ENCODE measurements at regions not wholly inside any gene's neighbourhood (a gene's known extent, or its start where the extent isn't known, plus 50 kb on each side); places are given as distances from the start of the nearest gene placed in this dataset.

- no peaks in the 10 kb centered on the region for H3K9me1 ChIP-seq (replicated peaks; ENCODE audit: control insufficient read depth, extremely low read depth, insufficient read depth, low read length)
- H3K27ac ChIP-seq (ENCODE audit: insufficient read depth, low read depth, low read length): no peak overlapping the region
- no peak for DNase-seq (ENCODE audit: low read depth, low spot score)
- H3K27me3 ChIP-seq (ENCODE audit: control insufficient read depth in 2 of 2, insufficient read depth in 2 of 2, low read length in 2 of 2): no peaks in the 10 kb centered on the region
- H3K4me3 ChIP-seq (replicated peaks in 1 of 3; ENCODE audit: insufficient read depth in 1 of 3, low read depth in 1 of 3, low read length in 3 of 3): no peak overlapping the region
- no peak overlapping the region for H3K9ac ChIP-seq (replicated peaks; ENCODE audit: extremely low read depth, insufficient read depth, low read length)
- H3K4me1 ChIP-seq (ENCODE audit: control insufficient read depth, extremely low read depth, insufficient read depth, low read length): no peaks in the 10 kb centered on the region
- no peak overlapping the region for H3K4me2 ChIP-seq (ENCODE audit: insufficient read depth, low read length)
- no peak for FAIRE-seq
- ChIA-PET CTCF (no interaction called here), POLR2A (no interaction called here)
- H2AFZ ChIP-seq (ENCODE audit: low read depth, low read length): no peak overlapping the region
- no peaks in the 10 kb centered on the region for H4K20me1 ChIP-seq (replicated peaks; ENCODE audit: control insufficient read depth, extremely low read depth, insufficient read depth, low read length)
- intact Hi-C loops (cut with micrococcal nuclease) (no loop called here), dilution Hi-C loops (cut with MboI; ENCODE audit: extremely low pct_ligation_motif_present, low sequenced_read_pairs) (no loop called here)
- BruUV-seq (replicated peaks): no TSS peak
- no peaks in the 10 kb centered on the region for H3K79me2 ChIP-seq (ENCODE audit: control insufficient read depth, insufficient read depth, low read length)
- peaks cover 4% of the 10 kb centered on the region for H3K9me3 ChIP-seq (replicated peaks; ENCODE audit: control insufficient read depth, insufficient read depth, low read length)
- no peaks in the 10 kb centered on the region for H3K36me3 ChIP-seq (ENCODE audit: control insufficient read depth in 2 of 2, extremely low read depth in 1 of 2, insufficient read depth in 2 of 2, low read length in 2 of 2)
- TF ChIP-seq EZH2 (IDR thresholded peaks at IDR 0.05; ENCODE audit: borderline replicate concordance, low read depth, low read length, severe bottlenecking): no peak
- no peak for TF ChIP-seq MAX (IDR thresholded peaks at IDR 0.05; ENCODE audit: insufficient read depth, insufficient read length)
- TF ChIP-seq FOS (IDR thresholded peaks at IDR 0.05; ENCODE audit: borderline replicate concordance, insufficient read depth, low read length): no peak
- TF ChIP-seq JUN (IDR thresholded peaks at IDR 0.05; ENCODE audit: borderline replicate concordance, insufficient read depth, insufficient read length, low read depth): no peak
- TF ChIP-seq MYC (IDR thresholded peaks at IDR 0.05; ENCODE audit: low read depth, low read length): no peak
- no peak for TF ChIP-seq POLR2A (IDR thresholded peaks at IDR 0.05; ENCODE audit: low read depth, low read length)
These were observed 188.7 kb downstream of the UBE3A start for GRCh38 chr15:25250011-25250596.

GRCh38 chr15:25250906-25251622 is 187.8 kb downstream of the UBE3A start:
- intact Hi-C loops (cut with micrococcal nuclease): no loop called here

More at GRCh38 chr15:25250906-25251622, 187.8 kb downstream of the UBE3A start:
- H2AFZ ChIP-seq (ENCODE audit: low read depth, low read length): no peak overlapping the region
- DNase-seq (ENCODE audit: low read depth, low spot score) (no peak), FAIRE-seq (no peak)
- no peaks in the 10 kb centered on the region for H3K9me1 ChIP-seq (replicated peaks; ENCODE audit: control insufficient read depth, extremely low read depth, insufficient read depth, low read length)
- dilution Hi-C loops (cut with MboI; ENCODE audit: extremely low pct_ligation_motif_present, low sequenced_read_pairs): no loop called here
- no peaks in the 10 kb centered on the region for H4K20me1 ChIP-seq (replicated peaks; ENCODE audit: control insufficient read depth, extremely low read depth, insufficient read depth, low read length)
- H3K4me1 ChIP-seq (ENCODE audit: control insufficient read depth, extremely low read depth, insufficient read depth, low read length): no peaks in the 10 kb centered on the region
- no peak for TF ChIP-seq MYC (IDR thresholded peaks at IDR 0.05; ENCODE audit: low read depth, low read length)
- no peak for TF ChIP-seq POLR2AphosphoS5 (IDR thresholded peaks at IDR 0.05; ENCODE audit: insufficient read depth, low read depth, low read length)
- TF ChIP-seq GATA2 (IDR thresholded peaks at IDR 0.05; ENCODE audit: insufficient read depth, insufficient read length, low read depth, low read length): no peak
- no peak for TF ChIP-seq CTCF (IDR thresholded peaks at IDR 0.05; ENCODE audit: extremely low read depth in 1 of 2, insufficient read depth in 1 of 2, low read depth in 1 of 2, low read length in 2 of 2)
- no peak for TF ChIP-seq POLR2A (IDR thresholded peaks at IDR 0.05; ENCODE audit: low read depth, low read length)
- H3K4me2 ChIP-seq (ENCODE audit: insufficient read depth, low read length): no peak overlapping the region
- no peak overlapping the region for H3K4me3 ChIP-seq (replicated peaks in 1 of 3; ENCODE audit: insufficient read depth in 1 of 3, low read depth in 1 of 3, low read length in 3 of 3)
- no peak overlapping the region for H3K9ac ChIP-seq (replicated peaks; ENCODE audit: extremely low read depth, insufficient read depth, low read length)
- H3K27me3 ChIP-seq (ENCODE audit: control insufficient read depth in 2 of 2, insufficient read depth in 2 of 2, low read length in 2 of 2): no peaks in the 10 kb centered on the region
- ChIA-PET CTCF (no interaction called here), POLR2A (no interaction called here)
- H3K79me2 ChIP-seq (ENCODE audit: control insufficient read depth, insufficient read depth, low read length): no peaks in the 10 kb centered on the region
- H3K9me3 ChIP-seq (replicated peaks; ENCODE audit: control insufficient read depth, insufficient read depth, low read length): peaks cover 4% of the 10 kb centered on the region
- H3K36me3 ChIP-seq (ENCODE audit: control insufficient read depth in 2 of 2, extremely low read depth in 1 of 2, insufficient read depth in 2 of 2, low read length in 2 of 2): no peaks in the 10 kb centered on the region
- no peak overlapping the region for H3K27ac ChIP-seq (ENCODE audit: insufficient read depth, low read depth, low read length)
- no TSS peak for BruUV-seq (replicated peaks)
